GM12872 (cell line): ENCODE measurements at regions not wholly inside any gene's neighbourhood (a gene's known extent, or its start where the extent isn't known, plus 50 kb on each side); places are given as distances from the start of the nearest gene placed in this dataset.

Experiments
- TF ChIP-seq, protein P1 (sequence below): IDR thresholded peaks from 3 replicates; pipeline ENCODE4 v1.5.1; 2011; ENCODE audit warnings: low read depth, mild to moderate bottlenecking, low read length, moderate library complexity; ENCODE audit not compliant: insufficient read depth

DNA sequence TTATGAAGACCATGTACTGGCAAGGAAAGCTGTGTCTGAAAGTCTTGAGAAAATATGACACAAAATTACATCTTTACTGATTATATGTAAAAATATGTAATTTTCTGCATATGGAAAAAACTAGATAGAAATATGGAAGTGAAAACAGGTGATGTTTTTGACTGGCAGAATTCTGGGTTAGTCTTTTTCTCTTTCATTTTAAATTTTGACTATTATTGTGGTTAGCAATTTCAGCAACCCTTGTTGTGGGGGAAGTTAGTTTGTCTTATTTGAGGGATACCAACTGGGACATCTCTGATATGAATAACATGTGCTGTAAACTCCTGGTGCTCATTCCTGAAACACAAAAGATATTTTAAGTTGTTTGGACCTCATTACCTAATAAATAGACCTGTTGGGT lies 49.9 kb upstream of the CPEB2 start:
- TF ChIP-seq, protein P1, sequence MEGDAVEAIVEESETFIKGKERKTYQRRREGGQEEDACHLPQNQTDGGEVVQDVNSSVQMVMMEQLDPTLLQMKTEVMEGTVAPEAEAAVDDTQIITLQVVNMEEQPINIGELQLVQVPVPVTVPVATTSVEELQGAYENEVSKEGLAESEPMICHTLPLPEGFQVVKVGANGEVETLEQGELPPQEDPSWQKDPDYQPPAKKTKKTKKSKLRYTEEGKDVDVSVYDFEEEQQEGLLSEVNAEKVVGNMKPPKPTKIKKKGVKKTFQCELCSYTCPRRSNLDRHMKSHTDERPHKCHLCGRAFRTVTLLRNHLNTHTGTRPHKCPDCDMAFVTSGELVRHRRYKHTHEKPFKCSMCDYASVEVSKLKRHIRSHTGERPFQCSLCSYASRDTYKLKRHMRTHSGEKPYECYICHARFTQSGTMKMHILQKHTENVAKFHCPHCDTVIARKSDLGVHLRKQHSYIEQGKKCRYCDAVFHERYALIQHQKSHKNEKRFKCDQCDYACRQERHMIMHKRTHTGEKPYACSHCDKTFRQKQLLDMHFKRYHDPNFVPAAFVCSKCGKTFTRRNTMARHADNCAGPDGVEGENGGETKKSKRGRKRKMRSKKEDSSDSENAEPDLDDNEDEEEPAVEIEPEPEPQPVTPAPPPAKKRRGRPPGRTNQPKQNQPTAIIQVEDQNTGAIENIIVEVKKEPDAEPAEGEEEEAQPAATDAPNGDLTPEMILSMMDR: no peak
